ENCODE measurements at regions not wholly inside any gene's neighbourhood (a gene's known extent, or its start where the extent isn't known, plus 50 kb on each side); places are given as distances from the start of the nearest gene placed in this dataset.

- TF ChIP-seq RFX5 (IDR thresholded peaks at IDR 0.05; ENCODE audit: low read depth, low read length) (no peak), CTCF (conservative IDR thresholded peaks at IDR 0.05; ENCODE audit: low read depth, low read length) (no peak)
Measured at GRCh38 chr20:11182720-11183119, 508.9 kb upstream of the JAG1 start.
